HG03196 (cell line): ENCODE measurements at regions not wholly inside any gene's neighbourhood (a gene's known extent, or its start where the extent isn't known, plus 50 kb on each side); places are given as distances from the start of the nearest gene placed in this dataset.
"Not testable (repeated sequence)": the region's sequence is repeated elsewhere in the genome, so short reads cannot be mapped to it uniquely, and the experiment has no call there.

Experiments
- ATAC-seq: cut with Tn5 transposase; IDR thresholded peaks from one replicate; pipeline ENCODE4 v1.9.1; 2021; ENCODE audit not compliant: unreplicated experiment

DNA sequence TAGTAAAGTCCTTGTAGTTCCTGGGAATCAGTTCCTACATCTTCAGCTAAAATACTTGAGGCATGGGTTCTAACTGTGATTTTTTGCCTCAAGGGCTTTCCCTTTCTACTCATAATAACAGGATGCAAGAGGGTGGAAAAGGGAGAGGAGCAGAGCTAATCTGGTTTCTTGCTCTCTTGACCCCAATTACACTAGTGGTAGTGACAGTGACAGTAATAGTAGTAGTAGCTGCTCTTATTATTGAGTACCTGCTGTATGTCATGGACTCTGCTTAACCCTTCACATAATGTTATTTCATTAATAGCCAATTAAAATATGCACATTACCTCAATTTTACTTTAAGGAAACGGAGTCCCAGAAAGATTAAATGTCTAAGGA is 214.8 kb upstream of the HNRNPA3 start:
- peak; percentile 17 for ATAC-seq

DNA sequence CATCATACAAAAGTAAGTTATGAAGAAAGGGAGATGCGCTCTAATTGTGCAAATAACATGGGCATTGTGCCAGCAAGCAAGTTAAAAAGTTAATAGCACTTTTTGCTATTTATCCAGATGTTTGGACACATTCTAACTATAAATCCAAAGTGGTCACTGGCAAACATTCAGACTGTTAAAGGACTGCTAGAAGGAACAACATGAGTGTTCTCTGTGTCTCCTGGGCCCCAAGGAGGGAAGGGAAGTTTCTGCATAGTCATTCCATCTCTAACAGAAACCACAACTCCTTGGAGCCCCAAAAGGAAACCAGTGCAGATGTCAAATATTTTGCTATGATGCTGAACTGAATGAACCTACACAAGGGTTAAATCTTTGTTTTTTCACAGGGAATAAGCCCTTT is 213.3 kb upstream of the HNRNPA3 start:
- peak; percentile 47 for ATAC-seq

DNA sequence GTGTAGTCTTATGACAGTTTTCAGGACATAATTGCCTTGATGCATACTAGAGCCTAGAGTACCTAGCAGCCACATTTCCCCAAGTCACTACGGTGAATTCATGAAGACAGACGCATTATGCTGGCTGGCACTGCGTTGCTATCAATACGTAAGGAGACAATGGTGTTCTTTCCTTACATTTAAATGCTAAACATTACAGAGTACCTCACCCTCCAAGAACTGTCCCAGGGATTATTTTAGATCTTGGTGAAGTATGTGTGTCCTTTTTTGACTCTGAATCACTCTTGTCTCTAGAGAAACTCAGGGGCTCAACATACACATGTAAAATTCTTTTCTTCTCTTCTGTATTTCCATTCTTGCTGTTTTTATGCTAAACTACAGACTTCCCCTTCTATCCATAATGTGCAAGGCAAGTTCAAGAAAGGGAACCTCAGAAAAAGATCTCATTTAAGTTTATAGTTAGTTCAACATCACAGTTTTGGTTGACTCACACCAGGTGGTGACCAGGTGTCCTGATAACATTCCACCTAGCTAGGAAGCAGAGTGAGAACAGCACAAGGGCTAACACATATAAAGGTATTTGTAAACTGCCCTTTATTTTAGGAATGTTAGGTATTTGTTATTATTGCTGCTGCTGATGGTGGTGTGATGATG is 212.4 kb upstream of the HNRNPA3 start:
- no peak for ATAC-seq

DNA sequence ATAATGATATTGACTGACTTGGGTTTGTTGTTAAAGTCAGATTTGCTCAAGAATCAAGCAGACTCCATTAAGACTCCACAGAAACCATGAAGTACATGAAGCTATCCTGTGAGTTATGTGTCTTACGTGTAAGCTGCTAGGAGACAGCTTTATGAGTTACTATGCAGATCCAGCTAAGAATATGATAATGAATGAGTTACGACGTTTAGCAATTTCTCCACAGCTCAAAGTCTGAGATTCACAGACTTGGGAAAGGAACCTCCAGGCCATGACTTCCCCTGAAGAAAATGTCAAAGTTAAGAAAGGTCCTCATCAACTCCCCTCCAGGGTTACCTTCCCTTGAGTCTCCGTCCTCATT is 211.9 kb upstream of the HNRNPA3 start:
- no peak for ATAC-seq

DNA sequence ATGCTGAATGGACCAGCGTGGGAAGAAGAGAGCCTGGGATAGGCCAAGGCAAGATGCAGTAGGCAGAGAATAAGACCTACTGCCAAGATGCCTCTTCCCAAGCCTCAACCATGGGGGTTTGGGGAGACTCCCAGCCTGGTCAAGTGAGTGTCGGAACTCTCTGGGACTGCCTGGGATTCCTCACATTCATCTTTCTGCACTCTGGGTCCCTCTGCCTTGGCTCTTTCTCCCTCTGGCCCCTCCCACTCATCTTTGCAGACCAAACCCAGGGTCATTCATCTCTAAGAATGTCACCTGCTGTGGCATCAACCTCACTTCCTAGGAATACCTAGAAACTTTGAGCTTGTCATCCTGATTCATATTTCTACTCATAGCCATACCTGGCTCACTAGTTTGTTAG is 211.3 kb upstream of the HNRNPA3 start:
- ATAC-seq = no peak

DNA sequence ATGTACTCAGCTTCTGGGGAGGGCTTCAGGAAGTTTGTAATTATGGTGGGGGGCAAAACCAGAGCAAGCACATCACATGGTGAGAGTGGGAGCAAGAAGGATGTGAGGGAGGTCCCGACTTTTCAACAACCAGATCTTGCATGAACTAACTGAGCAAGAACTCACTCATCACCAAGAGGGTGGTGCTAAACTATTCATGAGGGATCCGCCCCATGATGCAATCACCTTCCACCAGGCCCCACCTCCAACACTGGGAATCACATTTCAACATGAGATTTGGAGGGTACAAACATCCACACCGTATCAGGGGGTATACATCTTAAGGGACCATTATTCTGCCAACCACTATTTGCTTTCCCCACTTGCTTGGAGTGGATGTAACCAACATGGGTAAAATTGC is 209.6 kb upstream of the HNRNPA3 start:
- ATAC-seq = no peak

DNA sequence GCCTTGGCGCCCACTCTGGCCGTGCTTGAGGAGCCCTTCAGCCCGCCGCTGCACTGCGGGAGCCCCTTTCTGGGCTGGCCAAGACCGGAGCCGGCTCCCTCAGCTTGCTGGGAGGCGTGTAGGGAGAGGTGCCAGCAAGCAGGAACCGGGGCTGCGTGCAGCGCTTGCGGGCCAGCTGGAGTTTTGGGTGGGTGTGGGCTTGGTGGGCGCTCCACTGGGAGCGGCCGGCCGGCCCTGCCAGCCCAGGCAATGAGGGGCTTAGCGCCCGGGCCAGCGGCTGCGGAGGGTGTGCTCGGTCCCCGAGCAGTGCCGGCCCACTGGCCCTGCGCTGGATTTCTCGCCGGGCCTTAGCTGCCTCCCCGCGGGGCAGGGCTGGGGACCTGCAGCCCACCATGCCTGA is 204.9 kb upstream of the HNRNPA3 start:
- not testable (repeated sequence) for ATAC-seq

DNA sequence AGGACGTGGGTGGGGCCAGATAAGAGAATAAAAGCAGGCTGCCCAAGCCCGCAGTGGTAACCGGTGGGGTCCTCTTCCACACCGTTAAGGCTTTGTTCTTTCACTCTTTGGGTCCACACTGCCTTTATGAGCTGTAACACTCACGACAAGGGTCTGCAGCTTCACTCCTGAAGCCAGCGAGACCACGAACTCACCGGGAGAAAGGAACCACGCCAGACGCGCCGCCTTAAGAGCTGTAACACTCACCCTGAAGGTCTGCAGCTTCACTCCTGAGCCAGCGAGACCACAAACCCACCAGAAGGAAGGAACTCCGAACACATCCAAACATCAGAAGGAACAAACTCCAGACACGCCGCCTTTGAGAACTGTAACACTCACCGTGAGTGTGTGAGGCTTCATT is 203.9 kb upstream of the HNRNPA3 start:
- ATAC-seq = not testable (repeated sequence)

DNA sequence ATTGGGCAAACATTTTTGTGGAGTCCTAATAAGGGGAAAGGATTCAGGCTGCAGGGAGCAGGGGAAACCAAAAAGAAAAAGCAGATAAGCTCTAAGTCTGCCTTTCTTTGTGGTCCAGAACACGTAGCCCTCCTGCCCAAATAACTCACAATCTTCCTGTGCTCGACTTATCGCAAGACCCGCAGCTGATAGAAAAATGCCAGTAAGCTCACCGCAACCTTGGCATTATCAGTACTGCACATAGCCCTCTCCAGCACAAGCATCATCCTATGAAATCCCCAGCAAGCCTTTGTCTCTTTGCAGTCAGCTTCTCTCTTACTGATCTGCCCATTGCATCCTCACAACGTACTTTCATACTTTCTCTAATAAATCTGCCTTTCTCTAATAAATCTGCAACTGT is 202.4 kb upstream of the HNRNPA3 start:
- ATAC-seq = no peak

DNA sequence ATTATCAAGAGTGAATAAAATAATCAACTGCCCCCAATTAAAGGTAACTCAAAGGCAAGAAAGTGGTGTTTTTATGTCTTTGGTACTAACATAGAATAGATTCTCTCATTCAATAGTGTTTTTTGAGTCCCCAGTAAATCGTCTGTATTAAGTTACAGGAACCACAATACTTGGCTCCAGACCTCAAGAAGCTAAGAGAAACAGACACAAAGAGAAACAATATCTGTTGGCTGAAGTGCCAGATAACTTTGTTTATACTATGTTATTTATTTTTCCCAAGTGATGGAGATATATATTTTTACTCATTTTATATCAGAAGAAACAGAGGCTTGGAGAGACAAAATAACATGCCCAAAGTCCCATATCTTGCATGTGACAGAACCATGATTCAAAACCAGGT is 201.7 kb upstream of the HNRNPA3 start:
- ATAC-seq = no peak

DNA sequence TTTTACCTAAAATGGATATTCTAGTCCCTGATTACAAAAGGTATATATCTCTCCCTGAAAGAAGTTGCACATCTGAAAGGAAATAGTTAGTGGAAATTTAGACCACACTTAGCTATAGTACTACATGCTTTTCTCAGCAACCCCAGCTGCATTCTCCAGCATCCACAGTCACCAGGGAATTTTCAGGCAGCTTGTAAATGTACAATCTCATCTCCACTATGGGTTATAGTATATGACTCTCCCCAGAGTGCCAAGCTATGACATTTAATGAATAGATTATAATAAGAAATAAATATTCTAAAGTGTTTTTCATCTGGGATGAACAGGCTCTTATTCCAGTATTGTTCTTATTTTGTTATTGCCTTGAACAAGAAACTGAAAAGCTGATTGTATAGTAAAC is 197.6 kb upstream of the HNRNPA3 start:
- ATAC-seq = no peak

DNA sequence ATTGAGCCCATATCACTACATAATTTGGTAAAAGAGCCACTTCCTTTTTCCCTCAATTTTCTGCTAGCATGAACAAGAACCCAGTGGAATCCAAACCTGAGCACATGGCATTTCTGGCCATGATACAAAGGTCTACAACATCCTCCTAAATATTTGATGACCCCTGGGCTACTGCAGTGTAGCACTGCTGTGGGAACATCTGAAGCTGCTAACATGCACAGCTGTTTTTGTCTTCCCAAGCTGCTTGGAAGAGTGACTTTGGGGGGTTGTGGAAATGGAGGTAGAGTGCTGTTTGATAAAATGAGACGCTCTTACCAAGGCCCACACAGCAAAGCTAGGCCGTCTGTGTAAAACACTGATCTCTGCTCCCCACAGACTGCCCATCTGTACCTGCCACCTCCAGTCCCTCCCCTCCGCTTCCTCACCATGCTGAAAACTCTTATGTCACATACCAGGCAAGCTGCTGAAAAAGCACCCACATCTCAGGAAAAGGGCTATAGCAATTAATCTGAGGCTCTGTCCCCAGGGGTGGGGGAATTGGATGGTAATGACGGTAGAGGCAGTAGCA is 197.2 kb upstream of the HNRNPA3 start:
- no peak for ATAC-seq

DNA sequence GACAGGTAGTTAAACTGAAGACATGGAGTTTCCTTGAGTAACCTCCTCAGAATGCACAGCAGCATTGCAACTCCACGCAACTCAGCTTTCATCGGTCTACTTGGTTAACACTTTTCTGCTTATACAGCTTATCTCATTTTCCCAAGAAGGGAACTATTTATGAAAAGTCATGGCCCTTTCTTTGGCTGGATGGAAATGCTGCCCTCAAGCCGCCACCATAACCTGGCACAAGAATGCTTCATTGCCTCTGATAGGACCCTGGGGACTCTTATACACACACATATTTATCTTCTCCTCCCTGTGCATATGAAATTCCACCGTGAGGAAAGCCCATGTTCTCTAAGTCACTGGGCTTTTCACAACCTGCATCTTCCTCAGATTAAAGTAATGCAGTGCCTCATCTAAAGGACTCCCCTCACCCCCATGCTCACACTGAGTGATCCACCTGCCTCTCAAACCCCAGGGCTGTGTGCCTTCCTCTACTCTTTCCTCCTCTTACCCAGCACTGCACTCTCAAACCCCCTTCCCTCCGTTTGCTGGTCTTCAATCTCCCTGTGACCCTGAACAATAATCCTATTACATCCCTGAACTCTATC is 192.0 kb upstream of the HNRNPA3 start:
- no peak for ATAC-seq

DNA sequence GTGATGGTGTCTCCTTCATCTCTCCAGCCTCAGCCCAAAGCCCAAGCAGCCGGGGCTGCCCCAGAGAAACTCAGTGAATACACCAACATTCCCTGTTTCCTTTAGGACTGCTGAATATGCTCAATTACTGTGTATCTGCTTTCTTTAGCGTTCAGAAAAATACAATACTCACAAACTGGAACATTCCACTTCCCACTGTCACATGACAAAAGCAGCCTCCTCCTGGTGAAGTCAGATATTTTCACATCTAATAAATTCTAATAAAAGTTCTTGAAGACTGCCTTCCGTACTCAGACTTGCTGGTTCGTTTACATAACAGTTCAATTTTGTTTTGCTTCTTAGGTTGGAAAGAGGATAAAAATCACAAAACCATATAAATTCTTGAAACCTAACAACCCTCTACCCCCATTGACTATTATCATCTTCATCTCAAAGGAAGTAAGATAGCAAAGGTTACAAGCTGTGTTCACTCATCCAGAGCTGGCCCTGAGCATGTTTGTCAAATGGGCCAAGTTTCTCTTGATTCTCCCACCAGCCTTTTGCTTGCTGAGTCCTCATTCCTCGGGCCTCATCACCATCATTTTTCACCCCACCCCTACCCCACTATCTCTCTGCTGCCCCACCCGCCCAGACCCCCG is 190.8 kb upstream of the HNRNPA3 start:
- ATAC-seq = no peak

DNA sequence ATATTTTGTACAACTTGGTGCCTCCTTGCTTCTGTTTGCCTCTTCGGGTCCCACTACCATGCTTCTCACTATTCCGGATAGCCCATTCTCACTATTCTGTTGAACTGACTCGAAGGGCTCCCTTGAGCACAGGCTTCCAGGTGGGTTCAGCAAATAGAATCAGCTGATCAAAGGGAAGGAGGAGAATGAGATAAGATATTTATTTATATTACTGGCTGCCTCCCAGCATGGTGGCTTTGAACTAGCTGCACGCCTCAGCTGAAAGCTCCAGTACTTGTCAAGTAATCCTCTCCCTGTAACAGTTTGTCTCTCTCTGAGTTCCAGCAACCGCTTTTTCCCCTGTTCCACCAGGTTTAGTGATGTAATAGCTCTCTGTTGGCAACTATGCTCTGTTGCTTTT is 187.8 kb upstream of the HNRNPA3 start:
- ATAC-seq = no peak

DNA sequence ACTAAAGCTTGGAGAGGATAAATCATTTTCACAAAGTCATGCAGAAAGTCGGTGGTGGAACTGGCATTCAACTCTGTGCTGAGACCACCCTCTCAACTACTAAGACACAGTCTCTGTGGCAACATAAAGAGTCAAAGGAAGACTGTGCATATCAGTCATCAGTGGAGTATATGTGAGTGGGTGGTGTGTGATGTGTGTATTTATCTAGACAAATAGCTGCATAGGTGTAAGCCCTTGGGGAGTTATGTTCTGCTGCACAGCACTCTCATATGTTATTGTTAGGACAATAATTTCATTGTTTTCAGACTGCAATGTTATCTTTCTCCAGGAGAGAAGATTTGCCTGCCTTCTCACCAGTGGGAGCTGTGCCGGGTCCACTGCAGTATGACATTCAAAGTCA is 186.3 kb upstream of the HNRNPA3 start:
- no peak for ATAC-seq

DNA sequence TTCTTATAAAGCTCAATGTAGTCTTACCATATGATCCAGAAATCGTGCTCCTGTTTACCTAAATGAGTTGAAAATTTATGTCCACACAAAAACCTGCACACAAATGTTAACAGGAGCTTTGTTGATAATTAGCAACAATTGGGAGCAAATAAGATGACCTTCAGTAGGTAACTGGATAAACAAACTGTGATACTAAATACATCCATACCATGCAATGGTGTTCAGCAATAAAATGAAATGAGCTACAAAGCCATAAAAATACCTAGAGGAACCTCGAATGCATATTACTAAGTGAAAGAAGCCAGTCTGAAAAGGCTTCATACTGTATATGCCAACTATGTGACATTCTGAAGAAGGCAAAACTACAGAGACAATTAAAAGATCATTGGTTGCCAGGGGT is 185.6 kb upstream of the HNRNPA3 start:
- ATAC-seq = no peak

DNA sequence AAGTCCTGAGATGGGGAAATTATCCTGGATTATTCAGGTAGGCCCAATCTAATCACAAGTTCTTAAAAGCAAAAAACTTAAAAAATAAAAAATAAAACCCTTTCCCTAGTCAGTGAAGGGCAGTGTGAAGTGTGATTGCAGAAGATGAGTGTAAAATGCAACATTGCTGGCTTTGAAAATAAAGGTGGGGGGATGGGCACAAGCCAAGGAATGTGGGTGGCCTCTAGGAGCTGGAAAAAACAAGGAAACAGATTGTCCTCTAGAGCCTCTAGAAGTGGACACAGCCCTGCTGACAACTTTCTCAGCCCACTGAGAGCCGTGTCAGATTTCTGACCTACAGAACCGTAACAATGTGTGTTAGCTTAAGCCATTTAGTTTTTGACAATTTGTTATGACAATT is 184.3 kb upstream of the HNRNPA3 start:
- no peak for ATAC-seq

DNA sequence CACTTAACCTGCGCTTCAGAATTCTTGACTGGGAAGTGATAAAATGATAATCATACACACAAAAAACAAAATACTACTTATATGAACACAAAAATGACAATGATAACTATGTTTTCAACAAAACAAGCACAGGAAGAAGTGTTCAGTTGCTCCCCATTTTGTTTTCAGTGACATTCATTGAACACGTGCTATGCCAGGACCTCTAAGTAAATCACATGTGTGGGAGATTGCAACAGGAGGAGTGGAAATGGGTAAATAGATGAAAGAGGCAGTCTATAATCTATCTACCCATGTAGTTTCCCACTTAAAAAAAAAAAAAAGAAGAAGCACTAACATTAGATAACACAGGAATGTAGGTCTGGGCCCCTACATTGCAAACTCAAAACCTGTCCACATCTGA is 183.5 kb upstream of the HNRNPA3 start:
- no peak for ATAC-seq

DNA sequence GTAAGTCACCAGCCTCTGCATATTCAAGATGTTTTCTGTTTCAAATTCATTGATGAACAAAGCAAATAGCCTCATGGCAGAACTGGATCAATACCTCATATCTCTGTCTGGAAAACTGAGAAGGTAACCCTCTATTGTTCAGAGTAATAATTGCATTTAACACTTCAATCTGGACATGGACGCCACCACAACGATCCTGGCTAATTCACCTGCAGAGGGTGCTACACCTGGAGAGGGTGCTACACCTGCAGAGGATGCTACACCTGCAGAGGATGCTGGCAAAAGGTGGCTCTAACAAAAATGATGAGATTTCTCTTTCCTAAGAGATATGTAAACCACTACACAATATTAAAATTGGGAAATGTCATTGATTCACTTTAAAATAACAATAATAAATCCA is 183.1 kb upstream of the HNRNPA3 start:
- ATAC-seq = no peak

DNA sequence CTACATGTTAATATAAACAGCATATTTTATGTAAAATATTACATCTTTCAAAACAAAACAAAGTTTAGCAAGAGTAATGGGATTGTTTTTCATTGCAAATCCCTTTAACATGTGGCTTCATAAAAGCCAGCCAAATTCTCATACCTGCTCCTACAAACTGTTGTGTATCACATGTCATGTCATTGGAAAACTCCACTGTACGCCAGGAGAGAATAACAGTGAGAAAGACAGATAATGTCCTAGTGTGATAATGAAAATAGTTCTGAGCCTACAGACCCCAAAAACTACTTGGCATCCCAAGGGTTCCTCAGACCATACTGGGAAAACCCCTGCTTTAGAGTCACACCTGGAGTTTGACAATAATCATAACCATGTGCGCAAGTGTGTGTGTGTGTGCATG is 182.7 kb upstream of the HNRNPA3 start:
- ATAC-seq = no peak

DNA sequence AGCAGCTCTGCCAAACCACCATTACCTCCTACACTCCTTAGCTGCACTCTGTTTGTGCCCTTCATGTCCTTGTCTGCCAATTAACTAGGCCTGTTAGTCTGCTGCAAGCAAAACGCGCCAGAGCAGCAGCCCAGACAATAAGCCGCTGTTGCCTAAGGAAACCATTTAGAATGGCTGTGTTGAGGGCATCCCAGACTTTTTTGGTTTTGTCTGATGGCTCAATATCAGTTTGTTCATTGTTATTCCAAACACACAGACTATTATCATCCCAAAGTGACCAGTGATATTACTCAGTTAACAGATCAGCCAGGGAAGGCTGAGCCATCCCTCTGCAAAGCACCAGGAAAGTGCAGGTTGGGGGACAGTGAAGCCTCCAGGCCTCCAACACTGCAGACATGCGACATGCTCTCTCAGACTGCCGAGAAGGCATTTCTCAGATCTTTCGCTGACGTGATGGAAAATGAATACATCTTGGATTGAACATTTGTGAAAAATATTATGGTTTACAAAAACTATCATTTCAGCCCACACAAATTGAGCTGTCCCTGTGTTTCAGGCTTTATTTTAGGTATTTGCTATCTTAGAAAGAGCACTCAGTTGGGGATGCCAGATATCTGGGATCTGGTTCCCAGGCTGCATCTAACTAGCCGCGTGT is 182.0 kb upstream of the HNRNPA3 start:
- no peak for ATAC-seq
